Activated CD8-positive, alpha-beta T cell treated with anti-CD3 and anti-CD28 coated beads for 36 hours (primary cell): ENCODE measurements at regions not wholly inside any gene's neighbourhood (a gene's known extent, or its start where the extent isn't known, plus 50 kb on each side); places are given as distances from the start of the nearest gene placed in this dataset.
"Not testable (repeated sequence)": the region's sequence is repeated elsewhere in the genome, so short reads cannot be mapped to it uniquely, and the experiment has no call there.

Source experiments
- ATAC-seq: fragments of 200-7000 bp; cut with Tn5 transposase; one replicate; pipeline ENCODE4 v1.10.0; 2021; ENCODE audit warnings: mild to moderate bottlenecking, moderate library complexity
- CTCF ChIA-PET: fragments of 350-600 bp; sonication (Branson Sonifier 250); formaldehyde crosslinking; loops from one replicate; lab custom pipeline; 2021; ENCODE audit warnings: antibody characterized with exemption; lab: Charles Lee
- POLR2A ChIA-PET: fragments of 350-600 bp; sonication (Branson Sonifier 250); formaldehyde crosslinking; loops from one replicate; lab custom pipeline; 2021; ENCODE audit warnings: antibody characterized with exemption; lab: Charles Lee
- DNase-seq: peaks from one replicate; pipeline ENCODE4 v3.0.0-alpha.2; 2020
- H3K27ac Mint-ChIP-seq: one replicate; pipeline ENCODE4 v1.8.0; 2021; ENCODE audit warnings: mild to moderate bottlenecking, mixed read lengths
- H3K27me3 Mint-ChIP-seq: one replicate; pipeline ENCODE4 v1.8.0; 2021; ENCODE audit warnings: mixed read lengths
- H3K36me3 Mint-ChIP-seq: one replicate; pipeline ENCODE4 v1.8.0; 2021; ENCODE audit warnings: low read depth, mixed read lengths
- H3K4me1 Mint-ChIP-seq: one replicate; pipeline ENCODE4 v1.8.0; 2021; ENCODE audit warnings: low read depth, mixed read lengths
- H3K4me3 Mint-ChIP-seq: one replicate; pipeline ENCODE4 v1.8.0; 2021; ENCODE audit warnings: mild to moderate bottlenecking, moderate library complexity, mixed read lengths
- H3K9me3 Mint-ChIP-seq: one replicate; pipeline ENCODE4 v1.8.0; 2021; ENCODE audit warnings: mixed read lengths
- intact Hi-C: fragments of 100-400 bp; cut with micrococcal nuclease; formaldehyde crosslinking; loops from one replicate; pipeline ENCODE4 v1.10.0; 2022
- TF ChIP-seq, protein P1 (sequence below): fragments of 200-600 bp; IDR thresholded peaks from one replicate; pipeline ENCODE4 v1.8.0; 2022; ENCODE audit warnings: antibody characterized with exemption, mild to moderate bottlenecking

GRCh38 chr18:34322365-34323289, 97.9 kb upstream of the NOL4 start:
- H3K27ac Mint-ChIP-seq: no peak overlapping the region
- no peaks in the 10 kb centered on the region for H3K36me3 Mint-ChIP-seq
- intact Hi-C loops: no loop called here
- CTCF ChIA-PET: interaction anchor here (3.7 kb wide), 1 partner anchor 199 kb away, joined by 15 read pairs; no protein-coding TSS in a partner anchor
- no peak overlapping the region for H3K4me3 Mint-ChIP-seq
- peak; percentile 56 for DNase-seq
- peaks cover 8% of the 10 kb centered on the region for H3K9me3 Mint-ChIP-seq
- H3K27me3 Mint-ChIP-seq: no peaks in the 10 kb centered on the region
- H3K4me1 Mint-ChIP-seq: no peaks in the 10 kb centered on the region
- POLR2A ChIA-PET: no interaction called here
- ATAC-seq: no peak
- TF ChIP-seq, protein P1, sequence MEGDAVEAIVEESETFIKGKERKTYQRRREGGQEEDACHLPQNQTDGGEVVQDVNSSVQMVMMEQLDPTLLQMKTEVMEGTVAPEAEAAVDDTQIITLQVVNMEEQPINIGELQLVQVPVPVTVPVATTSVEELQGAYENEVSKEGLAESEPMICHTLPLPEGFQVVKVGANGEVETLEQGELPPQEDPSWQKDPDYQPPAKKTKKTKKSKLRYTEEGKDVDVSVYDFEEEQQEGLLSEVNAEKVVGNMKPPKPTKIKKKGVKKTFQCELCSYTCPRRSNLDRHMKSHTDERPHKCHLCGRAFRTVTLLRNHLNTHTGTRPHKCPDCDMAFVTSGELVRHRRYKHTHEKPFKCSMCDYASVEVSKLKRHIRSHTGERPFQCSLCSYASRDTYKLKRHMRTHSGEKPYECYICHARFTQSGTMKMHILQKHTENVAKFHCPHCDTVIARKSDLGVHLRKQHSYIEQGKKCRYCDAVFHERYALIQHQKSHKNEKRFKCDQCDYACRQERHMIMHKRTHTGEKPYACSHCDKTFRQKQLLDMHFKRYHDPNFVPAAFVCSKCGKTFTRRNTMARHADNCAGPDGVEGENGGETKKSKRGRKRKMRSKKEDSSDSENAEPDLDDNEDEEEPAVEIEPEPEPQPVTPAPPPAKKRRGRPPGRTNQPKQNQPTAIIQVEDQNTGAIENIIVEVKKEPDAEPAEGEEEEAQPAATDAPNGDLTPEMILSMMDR: peak; percentile 37

DNA sequence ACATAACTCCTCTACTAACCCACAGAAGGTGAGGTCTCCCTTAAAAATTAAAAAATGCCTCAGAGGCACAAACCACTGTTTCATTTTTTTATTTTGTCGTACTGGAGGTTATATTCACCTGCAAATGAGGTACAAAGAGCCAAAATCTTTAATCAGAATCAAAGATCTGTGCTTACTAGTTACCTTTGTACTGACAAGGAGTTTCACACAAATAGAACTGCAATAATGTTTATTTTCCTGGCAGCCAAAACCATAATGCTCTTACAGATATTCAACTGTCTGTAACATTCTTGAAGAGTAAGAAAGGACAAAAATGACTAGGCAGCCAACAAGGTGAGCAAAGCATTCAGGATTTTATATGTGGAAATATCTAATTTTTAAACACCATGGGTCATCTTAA, 105.1 kb upstream of the NOL4 start:
- H3K4me1 Mint-ChIP-seq: no peaks in the 10 kb centered on the region
- ATAC-seq (no peak), DNase-seq (no peak)
- TF ChIP-seq, protein P1: no peak
- peaks cover 15% of the 10 kb centered on the region for H3K9me3 Mint-ChIP-seq
- ChIA-PET POLR2A (no interaction called here), CTCF (no interaction called here)
- H3K36me3 Mint-ChIP-seq: no peaks in the 10 kb centered on the region
- no peak overlapping the region for H3K4me3 Mint-ChIP-seq
- no peak overlapping the region for H3K27ac Mint-ChIP-seq
- H3K27me3 Mint-ChIP-seq: no peaks in the 10 kb centered on the region
- intact Hi-C loops: no loop called here

DNA sequence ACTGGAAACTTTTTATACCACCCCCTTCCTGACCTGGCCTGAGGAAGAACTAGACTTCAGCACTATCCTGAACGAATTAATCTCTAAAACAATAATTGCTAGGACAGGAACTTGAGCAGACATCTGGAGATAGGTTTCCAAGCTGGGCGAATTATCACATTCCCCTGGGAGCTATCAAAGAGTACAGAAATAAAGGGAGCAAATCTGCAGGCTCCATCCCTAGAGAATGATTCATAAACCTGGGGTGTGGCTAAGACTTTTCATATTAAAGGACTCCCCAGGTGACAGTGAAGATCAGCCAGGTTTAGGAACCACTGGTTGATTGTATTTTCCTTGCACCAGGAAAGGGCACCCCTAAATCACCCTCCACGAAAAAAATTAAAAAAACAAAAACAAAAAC, 105.6 kb upstream of the NOL4 start:
- CTCF ChIA-PET: interaction anchor here (0.9 kb wide), 1 partner anchor 31 kb away, joined by 3 read pairs; no protein-coding TSS in a partner anchor
- Mint-ChIP-seq H3K36me3 (no peaks in the 10 kb centered on the region), H3K9me3 (peaks cover 15% of the 10 kb centered on the region), H3K27me3 (no peaks in the 10 kb centered on the region), H3K27ac (no peak overlapping the region), H3K4me1 (no peaks in the 10 kb centered on the region), H3K4me3 (no peak overlapping the region)
- TF ChIP-seq, protein P1: no peak
- DNase-seq: no peak
- intact Hi-C loops: no loop called here
- POLR2A ChIA-PET: no interaction called here
- ATAC-seq: no peak

DNA sequence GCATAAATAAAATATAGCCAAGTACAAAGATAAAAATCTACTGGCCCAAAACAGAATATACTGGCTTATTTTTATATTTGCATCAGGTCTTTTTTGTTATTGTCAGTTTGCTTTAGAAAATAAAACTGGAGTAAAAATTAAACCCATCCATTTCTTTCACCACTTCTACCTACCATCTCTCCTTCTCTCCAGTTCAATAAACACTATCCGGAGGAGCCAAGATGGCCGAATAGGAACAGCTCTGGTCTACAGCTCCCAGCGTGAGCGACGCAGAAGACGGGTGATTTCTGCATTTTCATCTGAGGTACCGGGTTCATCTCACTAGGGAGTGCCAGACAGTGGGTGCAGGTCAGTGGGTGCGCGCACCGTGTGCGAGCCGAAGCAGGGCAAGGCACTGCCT, 106.2 kb upstream of the NOL4 start:
- DNase-seq, H3K4me3 Mint-ChIP-seq, H3K4me1 Mint-ChIP-seq, intact Hi-C loops, H3K27me3 Mint-ChIP-seq, POLR2A ChIA-PET, ATAC-seq, H3K36me3 Mint-ChIP-seq, H3K27ac Mint-ChIP-seq: not testable (repeated sequence)
- CTCF ChIA-PET: interaction anchor here (0.9 kb wide), 1 partner anchor 32 kb away, joined by 3 read pairs; no protein-coding TSS in a partner anchor
- peaks cover 13% of the 10 kb centered on the region for H3K9me3 Mint-ChIP-seq

GRCh38 chr18:34331343-34331742, 106.6 kb upstream of the NOL4 start:
- ATAC-seq, POLR2A ChIA-PET, H3K4me3 Mint-ChIP-seq: not testable (repeated sequence)

GRCh38 chr18:34339155-34339554, 114.4 kb upstream of the NOL4 start:
- Mint-ChIP-seq H3K4me1 (no peaks in the 10 kb centered on the region), H3K27me3 (no peaks in the 10 kb centered on the region), H3K27ac (no peak overlapping the region), H3K4me3 (no peak overlapping the region), H3K36me3 (no peaks in the 10 kb centered on the region), H3K9me3 (peaks cover 4% of the 10 kb centered on the region)
- ChIA-PET POLR2A (no interaction called here), CTCF (no interaction called here)
- intact Hi-C loops: no loop called here
- DNase-seq: no peak
- TF ChIP-seq, protein P1: no peak
- no peak for ATAC-seq

More at GRCh38 chr18:34331343-34331742, 106.6 kb upstream of the NOL4 start:
- H3K27ac Mint-ChIP-seq, H3K27me3 Mint-ChIP-seq, H3K36me3 Mint-ChIP-seq, H3K4me1 Mint-ChIP-seq, CTCF ChIA-PET, intact Hi-C loops, DNase-seq: not testable (repeated sequence)
- H3K9me3 Mint-ChIP-seq: peaks cover 13% of the 10 kb centered on the region
